ENCODE measurements at regions not wholly inside any gene's neighbourhood (a gene's known extent, or its start where the extent isn't known, plus 50 kb on each side); places are given as distances from the start of the nearest gene placed in this dataset.

DNA sequence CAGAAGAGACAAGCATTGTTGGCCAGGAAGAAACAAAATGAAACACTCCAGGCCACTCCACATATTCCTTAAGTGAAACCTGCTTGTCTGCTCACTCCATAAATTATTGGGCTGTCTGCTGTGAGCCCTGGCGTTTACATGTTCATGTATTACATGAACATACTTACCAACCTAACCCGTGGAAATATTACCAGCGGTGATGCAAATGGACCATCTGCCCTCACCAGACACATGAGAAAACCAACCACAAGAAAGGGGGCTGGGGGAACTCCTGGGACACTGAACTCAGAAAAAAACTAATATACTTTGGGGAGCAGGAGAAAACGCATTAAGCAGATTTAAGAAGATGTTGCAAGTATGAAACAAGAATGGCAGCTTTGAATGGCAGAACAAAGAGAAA lies 731.2 kb upstream of the IGFBP3 start:
- no peaks in the 10 kb centered on the region for H3K36me3 ChIP-seq (replicated peaks in 1 of 2; ENCODE audit: insufficient read depth in 1 of 2, low read depth in 2 of 2)
- H3K27me3 ChIP-seq, result no peaks in the 10 kb centered on the region
- WGBS, 2 donors, result 82 to 84% methylated on average over 4 of the region's 4 CpGs
- intact Hi-C loops (cut with DNase I), result no loop called here
- peaks cover 7% of the 10 kb centered on the region for H3K4me1 ChIP-seq
- DNase-seq (no peak), ATAC-seq (no peak)
- H3K9me3 ChIP-seq, result no peaks in the 10 kb centered on the region
- H3K27ac ChIP-seq, result no peak overlapping the region
- no peak overlapping the region for H3K4me3 ChIP-seq
- no peak for TF ChIP-seq POLR2A (IDR thresholded peaks at IDR 0.05)
- TF ChIP-seq, protein P1, sequence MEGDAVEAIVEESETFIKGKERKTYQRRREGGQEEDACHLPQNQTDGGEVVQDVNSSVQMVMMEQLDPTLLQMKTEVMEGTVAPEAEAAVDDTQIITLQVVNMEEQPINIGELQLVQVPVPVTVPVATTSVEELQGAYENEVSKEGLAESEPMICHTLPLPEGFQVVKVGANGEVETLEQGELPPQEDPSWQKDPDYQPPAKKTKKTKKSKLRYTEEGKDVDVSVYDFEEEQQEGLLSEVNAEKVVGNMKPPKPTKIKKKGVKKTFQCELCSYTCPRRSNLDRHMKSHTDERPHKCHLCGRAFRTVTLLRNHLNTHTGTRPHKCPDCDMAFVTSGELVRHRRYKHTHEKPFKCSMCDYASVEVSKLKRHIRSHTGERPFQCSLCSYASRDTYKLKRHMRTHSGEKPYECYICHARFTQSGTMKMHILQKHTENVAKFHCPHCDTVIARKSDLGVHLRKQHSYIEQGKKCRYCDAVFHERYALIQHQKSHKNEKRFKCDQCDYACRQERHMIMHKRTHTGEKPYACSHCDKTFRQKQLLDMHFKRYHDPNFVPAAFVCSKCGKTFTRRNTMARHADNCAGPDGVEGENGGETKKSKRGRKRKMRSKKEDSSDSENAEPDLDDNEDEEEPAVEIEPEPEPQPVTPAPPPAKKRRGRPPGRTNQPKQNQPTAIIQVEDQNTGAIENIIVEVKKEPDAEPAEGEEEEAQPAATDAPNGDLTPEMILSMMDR (IDR thresholded peaks at IDR 0.05), result no peak

DNA sequence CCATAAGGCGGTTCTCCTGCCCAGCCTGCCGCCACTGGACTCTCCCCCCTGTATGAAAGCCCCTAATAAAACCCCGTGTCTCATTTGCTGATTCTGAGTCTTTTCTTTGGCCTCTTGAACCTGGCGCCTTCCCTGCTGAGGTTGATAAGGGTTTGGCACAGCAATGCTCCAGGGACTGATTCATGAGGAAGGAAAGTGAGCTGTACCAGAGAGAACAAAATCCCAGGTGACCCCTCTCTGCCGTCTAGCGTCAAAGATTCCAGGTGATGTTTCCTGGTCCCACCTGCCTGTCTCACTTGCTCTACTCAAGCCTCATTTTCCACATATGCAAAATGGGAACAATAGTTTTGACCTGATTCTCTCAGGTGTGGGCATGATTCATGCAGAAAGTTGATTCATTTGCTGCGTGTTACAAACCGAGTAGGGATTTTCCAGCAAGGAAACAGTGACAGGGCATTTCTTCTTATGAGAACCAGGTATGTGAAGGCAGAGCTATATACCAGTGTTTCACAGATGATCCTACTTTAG lies 730.6 kb upstream of the IGFBP3 start:
- H3K27ac ChIP-seq, result no peak overlapping the region
- no peaks in the 10 kb centered on the region for H3K27me3 ChIP-seq
- H3K9me3 ChIP-seq, result no peaks in the 10 kb centered on the region
- WGBS, 2 donors, result 52 to 58% methylated on average over 8 of the region's 8 CpGs
- DNase-seq, result no peak
- intact Hi-C loops (cut with DNase I), result no loop called here
- peaks cover 7% of the 10 kb centered on the region for H3K4me1 ChIP-seq
- TF ChIP-seq, protein P1 (IDR thresholded peaks at IDR 0.05), result no peak
- TF ChIP-seq POLR2A (IDR thresholded peaks at IDR 0.05), result no peak
- H3K4me3 ChIP-seq, result no peak overlapping the region
- peak; percentile 68 for ATAC-seq
- H3K36me3 ChIP-seq (replicated peaks in 1 of 2; ENCODE audit: insufficient read depth in 1 of 2, low read depth in 2 of 2), result no peaks in the 10 kb centered on the region

DNA sequence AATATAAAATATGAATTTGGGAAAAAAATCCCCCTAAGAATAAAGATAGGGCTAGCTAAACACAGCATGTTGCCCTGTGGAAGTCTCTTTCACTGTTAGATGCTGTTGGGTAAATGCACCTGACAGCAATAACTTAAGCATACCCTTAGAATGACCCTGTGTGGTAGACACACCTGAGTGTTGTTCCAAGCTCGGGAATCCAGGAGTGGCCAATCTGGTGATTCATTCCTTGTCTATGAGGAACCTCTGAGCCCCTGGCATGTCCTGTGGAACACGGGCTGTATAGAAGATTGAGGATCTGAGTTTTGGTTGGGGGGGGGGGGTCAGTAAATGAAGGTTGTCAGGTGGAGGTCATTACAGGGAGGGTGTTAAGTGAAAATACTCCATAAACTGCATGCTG lies 730.0 kb upstream of the IGFBP3 start:
- DNase-seq, result peak in 2 of 4 donors; percentile 27 to 30
- Histone ChIP-seq H3K27me3 (no peaks in the 10 kb centered on the region), H3K9me3 (no peaks in the 10 kb centered on the region), H3K4me3 (no peak overlapping the region), H3K36me3 (replicated peaks in 1 of 2; ENCODE audit: insufficient read depth in 1 of 2, low read depth in 2 of 2) (no peaks in the 10 kb centered on the region), H3K4me1 (peaks cover 7% of the 10 kb centered on the region), H3K27ac (no peak overlapping the region)
- TF ChIP-seq, protein P1 (IDR thresholded peaks at IDR 0.05), result no peak
- no peak for TF ChIP-seq POLR2A (IDR thresholded peaks at IDR 0.05)
- WGBS, 2 donors, result 61 to 75% methylated on average over 2 of the region's 2 CpGs
- intact Hi-C loops (cut with DNase I), result no loop called here
- ATAC-seq, result peak; percentile 66

DNA sequence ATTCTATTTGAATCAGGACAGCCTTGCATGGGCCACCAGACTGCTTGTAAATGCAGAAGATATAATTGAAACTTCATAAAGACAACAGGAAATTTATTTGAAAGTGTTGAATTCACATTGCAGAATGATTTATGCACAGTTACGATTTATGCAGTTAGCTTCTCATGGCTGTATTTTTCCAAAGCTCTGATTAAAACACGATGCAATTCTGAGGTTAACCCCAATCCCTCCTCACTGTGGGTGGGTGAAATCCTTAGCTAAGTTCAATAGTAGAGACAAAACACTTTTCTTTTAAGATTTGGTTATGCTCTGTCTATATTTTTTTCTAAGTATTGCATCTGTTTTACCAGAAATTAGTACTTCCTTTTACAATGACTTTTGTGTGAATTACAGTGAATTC lies 728.8 kb upstream of the IGFBP3 start:
- DNase-seq, result no peak
- Histone ChIP-seq H3K27me3 (no peaks in the 10 kb centered on the region), H3K4me1 (peaks cover 7% of the 10 kb centered on the region), H3K9me3 (no peaks in the 10 kb centered on the region), H3K36me3 (replicated peaks in 1 of 2; ENCODE audit: insufficient read depth in 1 of 2, low read depth in 2 of 2) (no peaks in the 10 kb centered on the region), H3K27ac (no peak overlapping the region), H3K4me3 (no peak overlapping the region)
- intact Hi-C loops (cut with DNase I), result no loop called here
- WGBS, 2 donors, result 54 to 65% methylated on average over 2 of the region's 2 CpGs
- ATAC-seq, result no peak
- TF ChIP-seq, protein P1 (IDR thresholded peaks at IDR 0.05), result no peak
- no peak for TF ChIP-seq POLR2A (IDR thresholded peaks at IDR 0.05)
